Skeletal muscle tissue (tissue), 3 donors: ENCODE measurements at regions not wholly inside any gene's neighbourhood (a gene's known extent, or its start where the extent isn't known, plus 50 kb on each side); places are given as distances from the start of the nearest gene placed in this dataset.
"Not testable (repeated sequence)": the region's sequence is repeated elsewhere in the genome, so short reads cannot be mapped to it uniquely, and the experiment has no call there.

Source experiments
- H3K27ac ChIP-seq: one replicate; pipeline ENCODE4 v1.7.0; 2013; ENCODE audit warnings: mild to moderate bottlenecking, low read depth, low read length, inconsistent platforms
- H3K27me3 ChIP-seq, 3 donors: one replicate each; pipeline ENCODE4 v1.7.0; 2013; ENCODE audit warnings: low read length in 3 of 3; ENCODE audit not compliant: control insufficient read depth in 3 of 3, insufficient read depth in 3 of 3
- H3K36me3 ChIP-seq, 3 donors: one replicate each; pipeline ENCODE4 v1.7.0; 2013; ENCODE audit warnings: low read length in 3 of 3; ENCODE audit not compliant: control insufficient read depth in 3 of 3, insufficient read depth in 3 of 3
- H3K4me1 ChIP-seq, 3 donors: one replicate each; pipeline ENCODE4 v1.7.0; 2013; ENCODE audit warnings: low read length in 3 of 3, mild to moderate bottlenecking in 3 of 3; ENCODE audit not compliant: control insufficient read depth in 3 of 3, insufficient read depth in 3 of 3
- H3K4me3 ChIP-seq, 3 donors: one replicate each; pipeline ENCODE4 v1.7.0; 2013; ENCODE audit warnings: low read length in 3 of 3
- H3K9ac ChIP-seq, 3 donors: one replicate each; pipeline ENCODE4 v1.7.0; 2013; ENCODE audit warnings: low read length in 3 of 3, mild to moderate bottlenecking in 3 of 3, moderate library complexity in 2 of 3, low read depth in 1 of 3
- H3K9me3 ChIP-seq, 3 donors: one replicate each; pipeline ENCODE4 v1.7.0; 2013; ENCODE audit warnings: low read length in 3 of 3; ENCODE audit not compliant: control insufficient read depth in 3 of 3
- donor health status: Osteomylitis.

DNA sequence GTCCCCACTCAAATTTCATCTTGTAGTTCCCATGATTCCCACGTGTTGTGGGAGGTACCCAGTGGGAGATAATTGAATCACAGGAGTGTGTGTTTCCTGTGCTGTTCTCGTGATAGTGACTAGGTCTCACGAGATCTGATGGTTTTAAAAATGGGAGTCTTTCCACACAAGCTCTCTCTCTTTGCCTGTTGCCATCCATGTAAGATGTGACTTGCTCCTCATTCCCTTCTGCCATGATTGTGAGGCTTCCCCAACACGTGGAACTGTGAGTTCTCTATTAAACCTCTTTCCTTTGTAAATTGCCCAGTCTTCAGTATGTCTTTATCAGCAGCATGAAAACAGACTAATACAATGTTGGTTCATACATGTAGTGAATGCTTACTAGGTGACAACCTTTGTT lies 163.2 kb upstream of the PALMD start:
- H3K9me3 ChIP-seq, result no peaks in the 10 kb centered on the region
- no peak overlapping the region for H3K4me3 ChIP-seq
- H3K4me1 ChIP-seq, result no peaks in the 10 kb centered on the region
- H3K27me3 ChIP-seq, result no peaks in the 10 kb centered on the region
- no peaks in the 10 kb centered on the region for H3K36me3 ChIP-seq
- H3K27ac ChIP-seq, result no peak overlapping the region
- no peak overlapping the region for H3K9ac ChIP-seq

DNA sequence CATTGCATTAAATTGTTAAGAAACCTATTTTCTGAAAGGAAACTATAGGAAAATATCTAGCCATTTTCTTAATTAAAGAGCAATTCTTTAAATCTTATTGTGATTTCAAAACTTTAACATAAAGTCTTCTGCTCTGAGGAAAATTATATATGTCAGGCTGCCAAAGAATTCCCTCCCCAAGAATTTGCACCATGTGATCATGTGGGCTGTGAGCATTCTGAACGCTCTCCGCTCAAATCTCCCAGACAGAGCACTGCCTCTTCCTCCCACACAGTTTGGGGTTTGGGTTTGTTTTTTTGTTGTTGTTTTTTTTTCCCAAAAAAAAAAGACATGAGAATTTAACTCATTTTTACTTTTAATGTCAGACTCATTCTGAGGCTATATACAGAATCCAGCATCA lies 155.9 kb upstream of the PALMD start:
- H3K36me3 ChIP-seq, result no peaks in the 10 kb centered on the region
- no peaks in the 10 kb centered on the region for H3K27me3 ChIP-seq
- H3K4me1 ChIP-seq, result no peaks in the 10 kb centered on the region
- no peak overlapping the region for H3K27ac ChIP-seq
- H3K9me3 ChIP-seq, result no peaks in the 10 kb centered on the region
- H3K9ac ChIP-seq, result no peak overlapping the region
- no peak overlapping the region for H3K4me3 ChIP-seq

- H3K9ac ChIP-seq, result no peak overlapping the region
- H3K4me3 ChIP-seq, result no peak overlapping the region
- no peak overlapping the region for H3K27ac ChIP-seq
- no peaks in the 10 kb centered on the region for H3K4me1 ChIP-seq
- no peaks in the 10 kb centered on the region for H3K36me3 ChIP-seq
- H3K9me3 ChIP-seq, result no peaks in the 10 kb centered on the region
- H3K27me3 ChIP-seq, result no peaks in the 10 kb centered on the region
Measured at GRCh38 chr1:99496067-99496466, 149.8 kb upstream of the PALMD start.

- no peaks in the 10 kb centered on the region for H3K27me3 ChIP-seq
- no peaks in the 10 kb centered on the region for H3K36me3 ChIP-seq
- no peak overlapping the region for H3K4me3 ChIP-seq
- no peak overlapping the region for H3K9ac ChIP-seq
- no peaks in the 10 kb centered on the region for H3K9me3 ChIP-seq
- no peak overlapping the region for H3K27ac ChIP-seq
- no peaks in the 10 kb centered on the region for H3K4me1 ChIP-seq
Measured at GRCh38 chr1:99497690-99498089, 148.2 kb upstream of the PALMD start.

DNA sequence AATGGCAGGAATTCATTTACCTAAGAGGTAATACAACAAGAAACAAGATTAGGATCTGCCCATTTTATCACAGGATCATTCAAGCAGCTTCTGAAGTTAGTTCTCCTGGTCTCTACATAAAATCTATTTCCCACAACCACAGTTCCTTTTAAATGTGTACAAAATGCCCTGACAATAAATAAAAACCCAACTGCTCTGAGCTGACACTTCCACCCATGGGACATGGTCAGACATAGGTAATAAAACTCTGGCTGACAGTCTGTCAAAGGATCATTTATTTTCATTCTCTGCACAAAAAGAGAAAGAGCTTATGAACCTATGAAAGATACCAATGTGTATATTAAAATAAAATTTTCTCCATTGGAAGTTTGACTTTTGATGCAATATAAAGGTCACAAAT lies 145.4 kb upstream of the PALMD start:
- H3K9ac ChIP-seq, result no peak overlapping the region
- no peaks in the 10 kb centered on the region for H3K36me3 ChIP-seq
- H3K4me3 ChIP-seq, result no peak overlapping the region
- H3K27me3 ChIP-seq, result no peaks in the 10 kb centered on the region
- no peak overlapping the region for H3K27ac ChIP-seq
- no peaks in the 10 kb centered on the region for H3K9me3 ChIP-seq
- no peaks in the 10 kb centered on the region for H3K4me1 ChIP-seq

DNA sequence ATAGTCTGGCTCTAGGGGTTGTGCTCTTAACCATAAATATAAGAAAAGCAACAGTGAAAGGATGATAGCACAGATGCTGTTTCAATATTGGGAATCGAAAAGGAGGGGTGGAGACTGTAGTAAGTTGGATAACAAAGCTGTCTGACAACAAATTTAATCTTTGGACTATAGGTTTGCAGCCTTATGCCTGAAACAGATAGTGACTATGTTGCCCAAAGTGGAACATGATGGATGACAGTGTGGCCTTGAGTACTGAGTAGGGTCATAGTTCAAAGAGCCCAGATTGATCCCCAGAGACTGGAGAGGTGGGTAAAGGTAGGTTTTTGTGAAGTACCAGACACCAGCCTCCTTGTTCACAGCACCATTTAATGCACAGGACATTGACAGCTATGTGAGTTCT lies 144.0 kb upstream of the PALMD start:
- no peak overlapping the region for H3K4me3 ChIP-seq
- no peaks in the 10 kb centered on the region for H3K9me3 ChIP-seq

GRCh38 chr1:99502400-99502799 lies 143.5 kb upstream of the PALMD start:
- H3K4me1 ChIP-seq, result no peaks in the 10 kb centered on the region
- no peak overlapping the region for H3K27ac ChIP-seq
- no peaks in the 10 kb centered on the region for H3K9me3 ChIP-seq
- no peak overlapping the region for H3K4me3 ChIP-seq
- H3K9ac ChIP-seq, result no peak overlapping the region
- no peaks in the 10 kb centered on the region for H3K36me3 ChIP-seq
- no peaks in the 10 kb centered on the region for H3K27me3 ChIP-seq

More for the DNA sequence above, 144.0 kb upstream of the PALMD start:
- no peaks in the 10 kb centered on the region for H3K4me1 ChIP-seq
- no peaks in the 10 kb centered on the region for H3K27me3 ChIP-seq
- no peak overlapping the region for H3K27ac ChIP-seq
- no peaks in the 10 kb centered on the region for H3K36me3 ChIP-seq
- no peak overlapping the region for H3K9ac ChIP-seq

DNA sequence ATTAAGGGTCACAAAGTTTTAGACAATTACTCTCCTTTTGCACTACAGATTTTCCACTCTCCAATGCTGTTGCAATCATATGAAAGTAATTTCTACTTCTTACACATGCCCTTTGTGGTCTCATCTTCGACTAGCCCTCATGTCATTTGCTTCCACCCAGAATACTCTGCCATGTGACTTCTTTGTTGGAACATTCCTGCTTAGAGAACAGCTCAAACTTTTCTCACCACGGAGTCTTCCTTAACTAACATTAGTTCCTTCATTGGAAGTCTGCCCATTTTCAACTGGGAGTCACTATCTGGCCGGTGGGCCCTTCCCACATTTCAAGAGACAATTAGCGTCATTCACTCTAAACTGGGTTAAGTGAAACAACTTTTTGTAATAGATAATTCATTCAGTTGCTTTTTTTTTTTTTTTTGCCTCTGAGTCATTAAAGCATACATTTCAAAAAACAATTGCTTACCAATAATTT lies 142.6 kb upstream of the PALMD start:
- Histone ChIP-seq H3K4me1 (no peaks in the 10 kb centered on the region), H3K27me3 (no peaks in the 10 kb centered on the region), H3K36me3 (no peaks in the 10 kb centered on the region), H3K4me3 (no peak overlapping the region), H3K27ac (no peak overlapping the region), H3K9ac (no peak overlapping the region), H3K9me3 (no peaks in the 10 kb centered on the region)

GRCh38 chr1:99504287-99504686 lies 141.6 kb upstream of the PALMD start:
- Histone ChIP-seq H3K36me3 (no peaks in the 10 kb centered on the region), H3K27me3 (no peaks in the 10 kb centered on the region), H3K9ac (no peak overlapping the region), H3K27ac (no peak overlapping the region), H3K4me1 (no peaks in the 10 kb centered on the region), H3K4me3 (no peak overlapping the region), H3K9me3 (no peaks in the 10 kb centered on the region)

- Histone ChIP-seq H3K4me3 (no peak overlapping the region), H3K27ac (no peak overlapping the region), H3K27me3 (no peaks in the 10 kb centered on the region), H3K36me3 (no peaks in the 10 kb centered on the region), H3K4me1 (no peaks in the 10 kb centered on the region), H3K9ac (no peak overlapping the region), H3K9me3 (no peaks in the 10 kb centered on the region)
Measured at GRCh38 chr1:99506631-99507030, 139.3 kb upstream of the PALMD start.

GRCh38 chr1:99507446-99507845 lies 138.5 kb upstream of the PALMD start:
- H3K9me3 ChIP-seq, H3K4me3 ChIP-seq, H3K9ac ChIP-seq, H3K27ac ChIP-seq, H3K27me3 ChIP-seq, H3K4me1 ChIP-seq, H3K36me3 ChIP-seq: not testable (repeated sequence)
